ENCODE measurements at regions not wholly inside any gene's neighbourhood (a gene's known extent, or its start where the extent isn't known, plus 50 kb on each side); places are given as distances from the start of the nearest gene placed in this dataset.

DNA sequence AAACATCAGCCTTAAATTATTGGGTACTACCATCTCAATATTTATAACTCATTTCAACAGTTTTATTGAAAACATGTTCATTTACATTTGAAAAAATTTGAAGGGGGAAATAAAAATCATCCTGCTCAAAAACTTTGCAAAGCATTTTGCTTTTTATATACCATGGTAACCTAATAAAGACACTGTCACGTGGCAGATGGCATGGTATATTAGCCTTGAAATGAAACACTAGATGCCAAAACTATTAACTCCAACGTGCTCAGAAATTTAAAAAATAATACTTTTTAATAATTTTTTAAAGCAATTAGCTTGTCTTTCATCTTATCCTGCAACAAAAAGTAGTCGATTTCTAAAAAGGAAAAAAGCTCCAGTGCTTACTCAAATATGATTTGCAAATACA is 88.6 kb upstream of the NFIB start:
- no peak overlapping the region for H3K27ac ChIP-seq (ENCODE audit: low read depth, low read length)
- Mint-ChIP-seq H3K4me3 (no peak overlapping the region), H3K4me1 (peaks cover 7% of the 10 kb centered on the region), H3K27me3 (ENCODE audit: insufficient read depth) (peaks cover 2% of the 10 kb centered on the region), H3K27ac (no peak overlapping the region), H3K36me3 (ENCODE audit: low read depth) (no peaks in the 10 kb centered on the region), H3K9me3 (no peaks in the 10 kb centered on the region)
- H3K9me3 ChIP-seq (ENCODE audit: control insufficient read depth, low read length) = no peaks in the 10 kb centered on the region
- no peaks in the 10 kb centered on the region for H3K27me3 ChIP-seq (ENCODE audit: control insufficient read depth, insufficient read depth, low read length, poor library complexity, severe bottlenecking)
- H3K4me3 ChIP-seq (ENCODE audit: low read length) = no peak overlapping the region
- no peaks in the 10 kb centered on the region for H3K4me1 ChIP-seq (ENCODE audit: control insufficient read depth, insufficient read depth, low read length)
- no peaks in the 10 kb centered on the region for H3K36me3 ChIP-seq (ENCODE audit: control insufficient read depth, insufficient read depth, low read length)
- TF ChIP-seq, protein P1, sequence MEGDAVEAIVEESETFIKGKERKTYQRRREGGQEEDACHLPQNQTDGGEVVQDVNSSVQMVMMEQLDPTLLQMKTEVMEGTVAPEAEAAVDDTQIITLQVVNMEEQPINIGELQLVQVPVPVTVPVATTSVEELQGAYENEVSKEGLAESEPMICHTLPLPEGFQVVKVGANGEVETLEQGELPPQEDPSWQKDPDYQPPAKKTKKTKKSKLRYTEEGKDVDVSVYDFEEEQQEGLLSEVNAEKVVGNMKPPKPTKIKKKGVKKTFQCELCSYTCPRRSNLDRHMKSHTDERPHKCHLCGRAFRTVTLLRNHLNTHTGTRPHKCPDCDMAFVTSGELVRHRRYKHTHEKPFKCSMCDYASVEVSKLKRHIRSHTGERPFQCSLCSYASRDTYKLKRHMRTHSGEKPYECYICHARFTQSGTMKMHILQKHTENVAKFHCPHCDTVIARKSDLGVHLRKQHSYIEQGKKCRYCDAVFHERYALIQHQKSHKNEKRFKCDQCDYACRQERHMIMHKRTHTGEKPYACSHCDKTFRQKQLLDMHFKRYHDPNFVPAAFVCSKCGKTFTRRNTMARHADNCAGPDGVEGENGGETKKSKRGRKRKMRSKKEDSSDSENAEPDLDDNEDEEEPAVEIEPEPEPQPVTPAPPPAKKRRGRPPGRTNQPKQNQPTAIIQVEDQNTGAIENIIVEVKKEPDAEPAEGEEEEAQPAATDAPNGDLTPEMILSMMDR (conservative IDR thresholded peaks at IDR 0.05) = no peak
- WGBS, 2 experiments (ENCODE audit: insufficient coverage in 1 of 2, insufficient read length in 1 of 2) = 94 to 100% methylated on average over 2 to 3 of the region's 3 CpGs
- no peak for DNase-seq
- no peak overlapping the region for H3K9ac ChIP-seq (ENCODE audit: extremely low read depth, low read length, poor library complexity, severe bottlenecking)

- H3K27ac Mint-ChIP-seq = no peak overlapping the region
- Histone ChIP-seq H3K36me3 (ENCODE audit: control insufficient read depth, insufficient read depth, low read length) (no peaks in the 10 kb centered on the region), H3K9me3 (ENCODE audit: control insufficient read depth, low read length) (no peaks in the 10 kb centered on the region), H3K4me1 (ENCODE audit: control insufficient read depth, insufficient read depth, low read length) (no peaks in the 10 kb centered on the region), H3K27me3 (ENCODE audit: control insufficient read depth, insufficient read depth, low read length, poor library complexity, severe bottlenecking) (no peaks in the 10 kb centered on the region), H3K9ac (ENCODE audit: extremely low read depth, low read length, poor library complexity, severe bottlenecking) (no peak overlapping the region), H3K27ac (ENCODE audit: low read depth, low read length) (no peak overlapping the region), H3K4me3 (ENCODE audit: low read length) (no peak overlapping the region)
- TF ChIP-seq, protein P1 (conservative IDR thresholded peaks at IDR 0.05) = no peak
- no peaks in the 10 kb centered on the region for H3K36me3 Mint-ChIP-seq (ENCODE audit: low read depth)
- no peaks in the 10 kb centered on the region for H3K9me3 Mint-ChIP-seq
- H3K27me3 Mint-ChIP-seq (ENCODE audit: insufficient read depth) = peaks cover 2% of the 10 kb centered on the region
- 93% methylated on average over 2 of the region's 2 CpGs; no CpG with 5 or more reads in 1 of the 2 experiments for WGBS, 2 experiments (ENCODE audit: insufficient coverage in 1 of 2, insufficient read length in 1 of 2)
- H3K4me3 Mint-ChIP-seq = no peak overlapping the region
- no peak for DNase-seq
- peaks cover 7% of the 10 kb centered on the region for H3K4me1 Mint-ChIP-seq
Observed at GRCh38 chr9:14401911-14402310, 88.0 kb upstream of the NFIB start.

GRCh38 chr9:14400658-14400995 is 86.7 kb upstream of the NFIB start:
- TF ChIP-seq, protein P1 (conservative IDR thresholded peaks at IDR 0.05) = peak; percentile 78
- Histone ChIP-seq H3K36me3 (ENCODE audit: control insufficient read depth, insufficient read depth, low read length) (no peaks in the 10 kb centered on the region), H3K27ac (ENCODE audit: low read depth, low read length) (no peak overlapping the region), H3K4me1 (ENCODE audit: control insufficient read depth, insufficient read depth, low read length) (no peaks in the 10 kb centered on the region), H3K9ac (ENCODE audit: extremely low read depth, low read length, poor library complexity, severe bottlenecking) (no peak overlapping the region), H3K27me3 (ENCODE audit: control insufficient read depth, insufficient read depth, low read length, poor library complexity, severe bottlenecking) (no peaks in the 10 kb centered on the region), H3K4me3 (ENCODE audit: low read length) (no peak overlapping the region), H3K9me3 (ENCODE audit: control insufficient read depth, low read length) (no peaks in the 10 kb centered on the region)
- Mint-ChIP-seq H3K4me3 (no peak overlapping the region), H3K27me3 (ENCODE audit: insufficient read depth) (peaks cover 2% of the 10 kb centered on the region), H3K4me1 (peaks cover 7% of the 10 kb centered on the region), H3K27ac (peak overlapping the region; percentile 48), H3K9me3 (no peaks in the 10 kb centered on the region), H3K36me3 (ENCODE audit: low read depth) (no peaks in the 10 kb centered on the region)
- WGBS, 2 experiments (ENCODE audit: insufficient coverage in 1 of 2, insufficient read length in 1 of 2) = 48 to 69% methylated on average over 2 to 6 of the region's 6 CpGs
- peak; percentile 86 for DNase-seq

Data from endodermal cell (in vitro differentiated cells).